OCI-M1 (cell line): ENCODE measurements at regions not wholly inside any gene's neighbourhood (a gene's known extent, or its start where the extent isn't known, plus 50 kb on each side); places are given as distances from the start of the nearest gene placed in this dataset.
"Not testable (repeated sequence)": the region's sequence is repeated elsewhere in the genome, so short reads cannot be mapped to it uniquely, and the experiment has no call there.

Experiments
- DNase-seq: peaks from one replicate; lab custom pipeline; 2025; lab: John Stamatoyannopoulos, UW

DNA sequence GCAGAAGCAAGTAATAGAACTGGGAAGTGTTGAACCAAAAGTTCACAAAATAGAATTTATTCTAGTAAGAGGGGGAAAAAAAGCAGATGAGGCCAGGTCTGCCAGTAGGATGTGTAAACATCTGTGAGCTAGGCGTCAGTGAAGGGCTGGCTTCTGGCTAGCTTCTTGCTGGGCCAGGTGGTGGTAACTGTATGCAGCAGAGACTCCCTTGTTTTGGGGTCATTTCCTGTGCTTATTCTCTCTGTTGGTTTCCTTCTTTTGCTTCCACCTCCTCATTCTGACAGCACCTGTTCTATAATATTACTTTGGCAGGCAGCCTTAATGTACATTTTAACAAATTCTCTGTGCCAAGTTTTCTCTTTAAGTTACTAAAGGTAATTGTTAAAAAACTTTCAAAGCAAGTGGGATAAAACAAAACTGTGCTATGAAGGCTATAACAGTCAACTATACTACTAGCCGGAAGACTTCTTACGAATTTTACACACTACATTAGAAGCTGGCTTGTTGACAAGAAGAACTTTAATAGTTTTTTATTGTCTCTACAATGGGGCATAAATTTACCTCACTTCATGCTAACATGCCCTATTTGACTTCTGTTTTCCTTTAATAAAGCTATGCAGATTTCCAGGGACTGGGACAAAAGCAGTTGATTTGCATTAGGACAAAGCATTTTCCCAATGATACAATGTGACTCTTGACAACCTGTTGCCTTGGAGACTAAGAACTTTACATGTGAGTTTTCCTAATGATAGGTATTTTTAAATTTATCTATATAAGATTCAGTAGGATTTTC, 318.8 kb upstream of the NAALADL2 start:
- no peak for DNase-seq

DNA sequence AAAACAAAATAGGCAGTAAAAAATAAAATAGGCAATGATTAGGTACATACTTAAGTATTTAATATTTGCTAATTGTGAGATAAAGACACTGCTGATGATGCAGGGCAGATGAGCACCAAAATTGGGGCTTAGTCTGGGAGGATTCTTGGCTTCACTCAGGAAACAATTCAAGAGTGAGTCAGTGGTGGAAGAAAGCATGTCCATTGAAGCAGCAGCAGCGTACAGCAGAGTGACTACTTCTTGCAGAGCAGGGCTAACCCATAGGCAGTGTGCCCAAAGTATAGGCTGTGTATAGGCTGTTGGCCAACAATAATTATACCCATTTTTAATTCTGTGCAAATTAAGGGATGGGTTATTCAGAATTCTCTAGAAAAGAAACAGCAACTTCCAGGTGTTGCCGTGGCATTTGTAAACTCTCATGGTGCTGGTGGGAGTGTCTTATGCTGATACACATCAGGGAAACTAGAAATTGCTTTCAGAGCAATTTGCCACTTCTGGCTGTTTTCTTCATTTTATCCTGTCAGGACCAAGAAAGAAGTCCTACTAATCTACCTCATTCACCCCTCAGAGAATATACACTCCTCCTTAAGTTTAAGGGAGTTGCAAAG, 317.3 kb upstream of the NAALADL2 start:
- no peak for DNase-seq

DNA sequence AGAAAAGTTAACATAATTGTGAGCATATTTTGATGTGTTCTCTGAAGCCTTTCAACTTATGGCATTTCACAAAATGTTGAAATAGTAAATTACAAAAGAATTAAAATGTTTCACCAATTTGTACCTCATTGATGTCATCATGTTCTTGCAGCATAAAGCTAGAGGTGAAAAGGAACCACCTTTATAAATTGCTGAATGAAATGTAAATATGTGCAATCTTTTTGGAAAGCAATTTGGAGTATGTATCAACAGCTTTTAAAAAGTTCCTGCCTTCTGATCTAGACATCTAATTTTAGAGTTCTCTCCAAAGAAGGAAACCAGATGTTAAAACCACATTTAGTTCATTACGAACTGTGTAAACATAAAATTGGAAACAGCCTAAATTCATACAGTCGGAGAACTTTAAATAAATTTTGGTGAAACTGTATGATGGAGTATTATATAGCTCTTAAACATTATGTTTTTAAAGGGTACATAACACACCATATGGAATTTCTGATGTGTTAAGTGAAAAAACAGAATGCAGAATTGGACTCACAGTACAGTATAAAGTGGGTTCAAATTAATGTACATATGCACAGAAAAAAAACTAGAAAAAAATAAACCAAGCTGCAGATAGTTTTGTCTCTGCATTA, 311.2 kb upstream of the NAALADL2 start:
- DNase-seq: no peak

DNA sequence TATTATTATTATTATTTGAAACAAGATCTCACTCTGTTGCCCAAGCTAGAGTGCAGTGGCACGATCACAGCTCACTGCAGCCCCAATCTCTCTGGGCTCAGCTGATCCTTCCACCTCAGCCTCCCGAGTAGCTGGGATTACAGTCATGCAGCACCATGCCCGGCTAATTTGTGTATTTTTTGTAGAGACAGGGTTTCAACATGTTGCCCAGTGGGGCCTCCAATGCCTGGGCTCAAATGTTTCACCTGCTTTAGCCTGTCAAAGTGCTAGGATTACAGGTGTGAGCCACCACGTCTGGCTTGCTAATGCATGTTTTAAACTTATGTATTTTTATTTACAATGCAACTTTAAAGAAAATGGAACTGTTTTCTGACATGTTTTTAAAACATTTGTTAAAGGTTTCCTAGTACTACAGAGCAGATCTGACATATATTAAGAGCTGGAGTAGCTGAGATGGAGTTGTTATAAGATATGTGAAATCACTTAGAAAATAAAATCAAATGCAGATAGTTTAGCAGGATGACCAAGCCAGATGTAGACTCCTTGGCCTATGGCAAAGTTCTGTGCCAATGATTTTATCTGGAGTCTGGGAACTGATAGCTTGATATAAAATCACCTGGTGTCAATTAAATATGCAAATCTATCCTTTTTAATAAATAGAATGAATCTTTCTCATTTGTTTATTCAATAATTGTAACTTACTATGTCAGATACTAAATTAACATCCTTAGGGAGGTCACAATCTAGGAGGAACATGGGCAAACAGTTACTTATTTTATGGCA, 310.1 kb upstream of the NAALADL2 start:
- no peak for DNase-seq

GRCh38 chr3:174581558-174581957, 277.6 kb upstream of the NAALADL2 start:
- DNase-seq: peak; percentile 0

- no peak for DNase-seq
Measured at GRCh38 chr3:174583396-174583795, 275.7 kb upstream of the NAALADL2 start.

- not testable (repeated sequence) for DNase-seq
Measured at GRCh38 chr3:174587137-174587536, 272.0 kb upstream of the NAALADL2 start.

DNA sequence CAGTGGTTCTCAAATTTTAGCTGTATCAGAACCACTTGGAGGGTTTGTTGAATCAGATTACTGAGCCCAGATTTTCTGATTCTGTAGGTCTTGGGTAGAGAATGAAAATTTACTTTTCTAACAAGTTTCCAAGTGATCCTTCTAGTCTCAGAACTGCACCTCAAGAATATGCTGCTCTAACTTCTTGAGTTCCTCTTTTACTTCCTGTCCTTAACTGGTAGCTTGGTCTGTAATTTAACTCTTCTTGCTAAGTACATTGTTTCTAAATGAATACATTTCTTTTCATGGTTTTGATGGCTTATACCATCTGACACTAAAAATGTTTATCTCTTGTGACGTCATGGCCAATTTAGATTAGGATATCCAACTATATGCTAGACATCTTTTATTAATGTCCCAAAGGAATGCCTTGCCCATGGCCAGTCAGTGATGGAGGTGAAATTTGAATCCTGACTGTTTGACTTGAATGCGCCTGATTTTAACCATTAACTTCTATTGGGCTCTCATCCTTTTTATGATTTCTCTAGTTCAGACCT, 262.6 kb upstream of the NAALADL2 start:
- DNase-seq: no peak

- no peak for DNase-seq
Measured at GRCh38 chr3:174598885-174599439, 260.2 kb upstream of the NAALADL2 start.

DNA sequence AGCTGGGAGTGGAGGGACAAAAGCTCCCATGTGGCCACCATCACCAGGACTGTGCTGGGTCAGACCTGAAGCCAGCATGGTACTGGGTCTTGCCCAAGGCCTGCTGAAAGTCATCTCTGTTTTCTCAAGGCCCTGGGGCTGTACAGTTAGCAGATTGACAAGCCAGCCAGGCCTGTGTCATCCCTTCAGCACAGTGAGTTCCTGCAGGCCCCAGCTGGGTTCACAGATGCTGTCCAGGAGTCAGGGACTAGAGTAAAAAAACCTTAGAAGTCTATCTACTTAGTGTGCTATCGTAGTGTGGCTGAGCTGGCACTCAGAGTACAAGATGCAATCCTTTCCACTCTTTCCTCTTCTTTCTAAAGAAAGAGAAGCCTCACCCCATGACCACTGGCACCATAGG, 246.0 kb upstream of the NAALADL2 start:
- DNase-seq: no peak

DNA sequence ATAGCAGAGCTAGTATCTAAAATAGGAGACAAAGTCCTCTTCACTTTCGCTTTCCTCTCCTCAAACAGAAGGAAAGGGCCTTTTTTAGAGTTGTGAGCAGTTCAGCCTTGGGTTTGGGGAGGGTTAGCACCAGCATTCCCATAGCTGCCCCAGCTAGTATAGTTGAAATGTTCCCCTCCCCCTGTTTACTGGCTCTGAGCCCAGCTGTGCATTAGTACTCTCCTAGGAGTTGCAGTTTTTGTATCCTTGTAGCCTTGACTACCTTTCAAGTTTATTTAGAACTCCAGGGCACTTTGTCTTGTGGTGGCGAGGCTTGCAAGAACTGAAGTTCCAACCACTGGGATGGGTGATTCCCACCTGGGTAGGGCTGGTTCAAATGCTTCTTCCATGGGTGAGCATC, 245.1 kb upstream of the NAALADL2 start:
- DNase-seq: no peak

DNA sequence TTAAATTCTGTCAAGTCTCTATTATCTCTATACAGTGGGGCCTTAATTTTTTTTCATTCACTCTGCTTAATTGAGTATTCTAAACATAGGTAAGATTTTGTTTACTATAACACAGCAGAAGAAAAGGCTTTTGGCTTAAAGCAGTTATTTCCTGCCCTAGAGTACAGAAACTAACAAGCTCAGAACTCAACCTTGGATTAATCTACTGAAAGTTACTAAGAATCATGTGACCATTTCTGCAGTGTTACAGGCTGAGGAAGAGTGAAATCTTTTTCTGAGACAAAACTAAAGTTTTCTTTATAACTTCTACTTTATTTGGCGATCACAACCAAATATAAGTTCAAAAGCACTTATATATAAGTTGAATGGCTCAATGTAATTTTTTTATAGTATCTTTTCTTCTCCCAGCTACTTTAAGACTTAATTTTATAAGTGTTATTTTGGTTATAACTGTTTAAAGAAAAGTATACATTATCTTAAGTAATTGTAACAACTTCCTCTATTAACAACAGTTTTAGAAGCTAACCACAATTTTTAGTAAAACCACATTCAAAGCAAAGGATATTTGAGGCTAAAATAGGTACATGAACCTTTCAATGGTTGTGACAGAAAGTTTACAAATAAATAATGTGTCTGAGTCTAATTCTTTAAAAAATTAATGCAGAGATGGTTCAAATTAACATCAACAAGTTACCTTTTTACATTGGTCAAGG, 240.6 kb upstream of the NAALADL2 start:
- DNase-seq: peak; percentile 1

DNA sequence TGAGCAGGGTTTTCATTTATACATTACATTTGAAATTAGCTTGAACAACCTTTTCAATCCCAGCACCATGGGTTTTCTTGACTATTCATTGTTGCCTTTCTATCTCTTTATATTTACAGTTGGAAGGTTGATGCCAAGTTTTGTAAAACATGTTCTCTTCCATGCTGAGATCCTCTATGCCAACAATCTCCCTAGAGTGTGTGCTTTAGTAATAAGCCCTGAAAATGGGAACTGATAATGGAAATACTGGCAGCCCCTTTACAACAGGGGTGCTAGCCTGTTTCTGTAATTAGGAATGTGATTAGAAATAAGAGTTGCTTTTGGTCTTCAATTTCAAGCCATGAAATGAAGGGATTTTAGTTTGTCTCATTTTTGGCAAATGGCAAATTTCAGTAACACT, 239.9 kb upstream of the NAALADL2 start:
- DNase-seq: no peak

GRCh38 chr3:174620138-174620537, 239.0 kb upstream of the NAALADL2 start:
- peak; percentile 25 for DNase-seq

- DNase-seq: no peak
Measured at GRCh38 chr3:174620855-174621472, 238.2 kb upstream of the NAALADL2 start.

DNA sequence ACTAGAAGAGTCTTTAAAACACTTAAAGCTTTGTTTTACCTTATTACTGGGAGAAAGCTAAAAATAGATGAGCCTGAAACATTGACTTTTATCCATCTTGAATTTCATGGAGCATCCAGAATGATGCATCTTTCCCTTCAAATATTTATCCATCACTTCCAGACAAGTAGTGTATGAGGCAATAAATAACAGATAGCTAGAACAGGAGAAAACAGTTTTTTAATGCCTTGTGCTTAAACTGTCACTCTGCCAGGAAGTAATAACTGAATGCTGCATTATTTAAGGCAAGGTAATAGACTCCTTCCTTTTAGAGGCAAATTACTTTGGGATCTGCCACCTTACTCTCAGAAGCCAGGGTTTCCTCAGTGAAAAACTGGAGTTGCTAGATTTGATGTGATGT, 225.8 kb upstream of the NAALADL2 start:
- no peak for DNase-seq

- peak; percentile 1 for DNase-seq
Measured at GRCh38 chr3:174636451-174636850, 222.7 kb upstream of the NAALADL2 start.

- peak; percentile 2 for DNase-seq
Measured at GRCh38 chr3:174639406-174639805, 219.7 kb upstream of the NAALADL2 start.

DNA sequence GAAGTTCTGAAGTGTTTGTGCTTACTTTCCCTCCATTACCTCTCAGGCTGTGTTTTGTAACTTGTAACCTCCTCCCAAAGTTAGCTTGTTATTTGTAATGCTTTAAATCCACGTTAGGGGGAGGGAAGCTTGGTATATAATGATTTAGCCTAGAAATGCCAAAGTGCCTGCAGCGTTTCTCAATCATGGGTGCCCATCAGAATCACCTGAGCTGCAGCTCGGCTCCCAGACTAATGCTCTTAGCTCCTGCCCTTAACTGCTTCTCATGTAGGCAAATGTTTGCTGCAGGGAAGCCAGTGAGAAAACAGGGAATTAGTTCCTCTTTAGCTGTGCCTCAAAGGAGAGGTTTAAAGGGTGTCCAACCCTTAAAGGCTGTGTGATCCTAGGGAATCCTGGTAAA, 219.2 kb upstream of the NAALADL2 start:
- DNase-seq: no peak

- no peak for DNase-seq
Measured at GRCh38 chr3:174640932-174641331, 218.2 kb upstream of the NAALADL2 start.

DNA sequence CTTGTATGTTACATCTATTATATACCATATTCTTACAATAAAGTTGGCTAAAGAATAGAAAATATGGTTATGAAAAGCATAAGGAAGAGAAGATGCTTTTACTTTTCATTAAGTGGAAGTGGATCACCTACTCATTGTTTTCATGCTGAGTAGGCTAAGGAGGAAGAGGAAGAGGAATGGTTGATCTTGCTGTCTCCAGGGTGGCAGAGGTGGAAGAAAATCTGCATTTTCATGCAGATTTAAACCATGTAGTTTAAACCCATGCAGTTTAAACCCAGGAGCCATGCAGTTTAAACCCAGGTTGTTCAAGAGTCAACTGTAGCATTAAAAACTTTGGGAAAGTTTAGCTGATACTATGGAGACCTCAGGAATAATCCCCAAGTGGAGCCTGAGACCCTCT, 214.8 kb upstream of the NAALADL2 start:
- no peak for DNase-seq
